Astrocyte (in vitro differentiated cells and primary cell): ENCODE measurements at regions not wholly inside any gene's neighbourhood (a gene's known extent, or its start where the extent isn't known, plus 50 kb on each side); places are given as distances from the start of the nearest gene placed in this dataset.

Experiments used
- EZH2 ChIP-seq: IDR thresholded peaks from 2 replicates; pipeline ENCODE4 v1.6.1; 2012; ENCODE audit warnings: mild to moderate bottlenecking, low read length, inconsistent platforms; ENCODE audit not compliant: insufficient read depth
- TF ChIP-seq, protein P1 (sequence below): IDR thresholded peaks from 2 replicates; pipeline ENCODE4 v1.5.1; 2011; ENCODE audit warnings: low read depth, mild to moderate bottlenecking, inconsistent platforms, low read length, moderate library complexity; ENCODE audit not compliant: insufficient read depth

DNA sequence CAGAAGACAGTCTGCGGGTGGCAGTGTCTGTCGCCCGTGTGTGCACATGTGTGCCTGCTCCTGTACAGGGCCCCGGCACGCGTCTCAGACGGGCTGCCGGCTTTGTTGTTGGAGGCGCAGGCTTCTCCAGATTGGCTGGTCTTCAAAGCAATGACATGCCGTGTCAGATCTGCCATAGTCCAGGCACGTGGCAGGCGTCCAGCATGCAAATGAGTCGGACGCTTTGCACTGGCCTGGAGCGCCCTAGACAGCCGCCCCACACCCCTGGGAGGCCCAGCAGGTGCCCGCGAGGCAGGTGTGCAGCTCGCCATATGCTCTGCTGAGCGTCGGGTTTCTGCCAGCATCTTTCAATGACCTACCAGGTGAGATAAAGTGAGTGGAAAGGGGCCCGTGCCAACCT lies 71.5 kb downstream of the GADD45G start:
- TF ChIP-seq, protein P1, sequence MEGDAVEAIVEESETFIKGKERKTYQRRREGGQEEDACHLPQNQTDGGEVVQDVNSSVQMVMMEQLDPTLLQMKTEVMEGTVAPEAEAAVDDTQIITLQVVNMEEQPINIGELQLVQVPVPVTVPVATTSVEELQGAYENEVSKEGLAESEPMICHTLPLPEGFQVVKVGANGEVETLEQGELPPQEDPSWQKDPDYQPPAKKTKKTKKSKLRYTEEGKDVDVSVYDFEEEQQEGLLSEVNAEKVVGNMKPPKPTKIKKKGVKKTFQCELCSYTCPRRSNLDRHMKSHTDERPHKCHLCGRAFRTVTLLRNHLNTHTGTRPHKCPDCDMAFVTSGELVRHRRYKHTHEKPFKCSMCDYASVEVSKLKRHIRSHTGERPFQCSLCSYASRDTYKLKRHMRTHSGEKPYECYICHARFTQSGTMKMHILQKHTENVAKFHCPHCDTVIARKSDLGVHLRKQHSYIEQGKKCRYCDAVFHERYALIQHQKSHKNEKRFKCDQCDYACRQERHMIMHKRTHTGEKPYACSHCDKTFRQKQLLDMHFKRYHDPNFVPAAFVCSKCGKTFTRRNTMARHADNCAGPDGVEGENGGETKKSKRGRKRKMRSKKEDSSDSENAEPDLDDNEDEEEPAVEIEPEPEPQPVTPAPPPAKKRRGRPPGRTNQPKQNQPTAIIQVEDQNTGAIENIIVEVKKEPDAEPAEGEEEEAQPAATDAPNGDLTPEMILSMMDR = no peak
- TF ChIP-seq EZH2 = no peak
